SK-N-MC (cell line): ENCODE measurements at regions not wholly inside any gene's neighbourhood (a gene's known extent, or its start where the extent isn't known, plus 50 kb on each side); places are given as distances from the start of the nearest gene placed in this dataset.

Source experiments
- EZH2 ChIP-seq: fragments of 200-600 bp; sonication (generic); IDR thresholded peaks from one replicate; pipeline ENCODE4 v1.6.1; 2017; ENCODE audit warnings: antibody characterized with exemption
- POLR2AphosphoS5 ChIP-seq: IDR thresholded peaks from 2 replicates; pipeline ENCODE4 v1.6.1; 2012; ENCODE audit warnings: mild to moderate bottlenecking, low read depth, low read length, borderline replicate concordance

- TF ChIP-seq POLR2AphosphoS5: no peak
- TF ChIP-seq EZH2: no peak
These were observed 821.1 kb downstream of the TRIB2 start for GRCh38 chr2:13537771-13538349.
